H1 (cell line): ENCODE measurements at regions not wholly inside any gene's neighbourhood (a gene's known extent, or its start where the extent isn't known, plus 50 kb on each side); places are given as distances from the start of the nearest gene placed in this dataset.

Source experiments
- CREB1 ChIP-seq: IDR thresholded peaks from 2 replicates; pipeline ENCODE4 v1.6.1; 2012; ENCODE audit warnings: inconsistent platforms
- GABPA ChIP-seq: IDR thresholded peaks from 2 replicates; pipeline ENCODE4 v1.6.1; 2011; ENCODE audit warnings: mild to moderate bottlenecking, low read length, moderate library complexity, borderline replicate concordance; ENCODE audit not compliant: insufficient read depth
- HDAC6 ChIP-seq: IDR thresholded peaks from one replicate; pipeline ENCODE4 v1.7.1; 2012; ENCODE audit warnings: low read depth, mild to moderate bottlenecking, inconsistent platforms, low read length, moderate library complexity
- RFX5 ChIP-seq: IDR thresholded peaks from 2 replicates; pipeline ENCODE4 v1.6.1; 2011; ENCODE audit warnings: low read depth, low read length, improper control_type of control experiment, borderline replicate concordance
- TAF1 ChIP-seq: IDR thresholded peaks from 2 replicates; pipeline ENCODE4 v1.6.1; 2011; ENCODE audit warnings: mild to moderate bottlenecking, low read depth, low read length

- TF ChIP-seq GABPA: no peak
- TF ChIP-seq HDAC6: no peak
- no peak for TF ChIP-seq CREB1
- TF ChIP-seq TAF1: no peak
- TF ChIP-seq RFX5: no peak
- TF ChIP-seq, all 59 proteins: peak for 0
Observed at GRCh38 chr18:61972389-61973264, 79.8 kb upstream of the RNF152 start (continued).
